Prostate gland (tissue), 2 donors: ENCODE measurements at regions not wholly inside any gene's neighbourhood (a gene's known extent, or its start where the extent isn't known, plus 50 kb on each side); places are given as distances from the start of the nearest gene placed in this dataset.

ENCODE experiments used
- DNase-seq: peaks from one replicate; pipeline ENCODE4 v3.0.0-alpha.2; 2019; ENCODE audit warnings: low spot score
- H3K27ac ChIP-seq, 2 donors: fragments of 200-600 bp; sonication (generic); 2 replicates each; pipeline ENCODE4 v1.5.1; 2017 to 2019
- H3K27me3 ChIP-seq: fragments of 200-600 bp; sonication (generic); replicated peaks from 2 replicates; pipeline ENCODE4 v1.5.1; 2019; ENCODE audit not compliant: insufficient read depth
- H3K36me3 ChIP-seq, 2 donors: fragments of 200-600 bp; sonication (generic); 1 replicate in 1 of 2; 2 replicates in 1 of 2; pipeline versions ENCODE4 v1.5.1 to v1.8.1; 2017 to 2019
- H3K4me1 ChIP-seq: fragments of 200-600 bp; sonication (generic); replicated peaks from 2 replicates; pipeline ENCODE4 v1.5.1; 2019
- H3K4me3 ChIP-seq, 2 donors: fragments of 200-600 bp; sonication (generic); 2 replicates each; pipeline ENCODE4 v1.5.1; 2017 to 2019
- H3K9me3 ChIP-seq: fragments of 200-600 bp; sonication (generic); 2 replicates; pipeline ENCODE4 v1.5.1; 2017
- CTCF ChIP-seq, 4 experiments: fragments of 200-600 bp in 2 of 4; fragments of 450-650 bp in 2 of 4; sonication (generic) in 2 of 4; IDR thresholded peaks; 1 replicate in 3 of 4; 2 replicates in 1 of 4; pipeline ENCODE4 v1.5.1; 2016 to 2019; ENCODE audit warnings: antibody characterized with exemption in 4 of 4, mild to moderate bottlenecking in 2 of 4, moderate library complexity in 2 of 4
- POLR2A ChIP-seq: fragments of 450-650 bp; IDR thresholded peaks from one replicate; pipeline ENCODE4 v1.6.1; 2016; ENCODE audit warnings: antibody characterized with exemption, mild to moderate bottlenecking
- POLR2AphosphoS5 ChIP-seq: sonication (generic); formaldehyde crosslinking; IDR thresholded peaks from one replicate; pipeline ENCODE4 v1.6.1; 2017; ENCODE audit warnings: antibody characterized with exemption
- WGBS: methylation state at CpG from one replicate; pipeline ENCODE4 v1.1.5; 2018; 5-methylcytosine and 5-hydroxymethylcytosine counted together
- intact Hi-C: fragments of 100-400 bp; cut with DNase I; formaldehyde crosslinking; loops from one replicate; pipeline ENCODE4 v1.14.2; 2022

GRCh38 chr12:34288963-34289345, 266.7 kb downstream of the ALG10 start:
- 74% methylated on average over 12 of the region's 12 CpGs for WGBS

GRCh38 chr12:34289431-34290380, 267.4 kb downstream of the ALG10 start:
- Histone ChIP-seq H3K27me3 (no peaks in the 10 kb centered on the region), H3K4me3 (no peak overlapping the region), H3K9me3 (no peaks in the 10 kb centered on the region), H3K36me3 (no peaks in the 10 kb centered on the region), H3K4me1 (no peaks in the 10 kb centered on the region), H3K27ac (no peak overlapping the region)
- DNase-seq, result no peak
- 61% methylated on average over 49 of the region's 49 CpGs for WGBS
- intact Hi-C loops, result no loop called here
- TF ChIP-seq POLR2AphosphoS5, result no peak
- no peak for TF ChIP-seq CTCF (IDR thresholded peaks at IDR 0.05)
- no peak for TF ChIP-seq POLR2A

More at GRCh38 chr12:34288963-34289345, 266.7 kb downstream of the ALG10 start:
- TF ChIP-seq POLR2AphosphoS5, result no peak
- no peak for TF ChIP-seq POLR2A
- no peak for TF ChIP-seq CTCF (IDR thresholded peaks at IDR 0.05)
- Histone ChIP-seq H3K36me3 (no peaks in the 10 kb centered on the region), H3K9me3 (no peaks in the 10 kb centered on the region), H3K4me1 (no peaks in the 10 kb centered on the region), H3K4me3 (no peak overlapping the region), H3K27ac (no peak overlapping the region), H3K27me3 (no peaks in the 10 kb centered on the region)
- DNase-seq, result no peak
- intact Hi-C loops, result no loop called here

GRCh38 chr12:34290381-34290995, 268.2 kb downstream of the ALG10 start:
- intact Hi-C loops, result no loop called here
- Histone ChIP-seq H3K27ac (no peak overlapping the region), H3K4me1 (no peaks in the 10 kb centered on the region), H3K9me3 (no peaks in the 10 kb centered on the region), H3K4me3 (no peak overlapping the region), H3K36me3 (no peaks in the 10 kb centered on the region), H3K27me3 (no peaks in the 10 kb centered on the region)
- no peak for DNase-seq
- 62% methylated on average over 27 of the region's 27 CpGs for WGBS
- TF ChIP-seq POLR2AphosphoS5 (no peak), POLR2A (no peak), CTCF (IDR thresholded peaks at IDR 0.05) (no peak)

DNA sequence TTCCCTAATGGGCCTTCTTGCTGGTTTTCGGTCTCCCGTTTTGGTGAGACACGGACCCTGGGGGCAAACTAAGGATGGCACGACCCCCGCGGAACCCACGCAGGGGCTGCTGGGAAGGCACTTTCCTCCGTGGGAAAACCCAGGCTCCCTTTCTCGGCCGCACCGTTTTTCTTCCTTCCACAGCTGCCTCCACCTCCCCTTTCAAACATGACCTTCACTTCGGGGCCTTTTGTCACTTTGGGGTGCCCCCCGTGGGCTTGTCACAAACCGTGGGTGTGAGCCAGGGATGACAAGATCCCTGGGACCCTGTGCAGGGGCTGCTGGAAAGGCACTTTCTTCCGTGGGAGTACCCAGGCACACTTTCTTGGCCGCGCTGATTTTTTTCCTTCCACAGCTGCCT, 268.7 kb downstream of the ALG10 start:
- no peaks in the 10 kb centered on the region for H3K4me1 ChIP-seq
- H3K9me3 ChIP-seq, result no peaks in the 10 kb centered on the region
- no peak overlapping the region for H3K27ac ChIP-seq
- intact Hi-C loops, result no loop called here
- no peaks in the 10 kb centered on the region for H3K36me3 ChIP-seq
- no peak for TF ChIP-seq POLR2A
- no peak for TF ChIP-seq POLR2AphosphoS5
- TF ChIP-seq CTCF (IDR thresholded peaks at IDR 0.05), result no peak
- 75% methylated on average over 17 of the region's 17 CpGs for WGBS
- no peak overlapping the region for H3K4me3 ChIP-seq
- no peaks in the 10 kb centered on the region for H3K27me3 ChIP-seq
- no peak for DNase-seq
